PC-3 (cell line): ENCODE measurements at regions not wholly inside any gene's neighbourhood (a gene's known extent, or its start where the extent isn't known, plus 50 kb on each side); places are given as distances from the start of the nearest gene placed in this dataset.
"Not testable (repeated sequence)": the region's sequence is repeated elsewhere in the genome, so short reads cannot be mapped to it uniquely, and the experiment has no call there.

Experiments used
- EZH2 ChIP-seq: fragments of 300-600 bp; sonication (generic); IDR thresholded peaks from one replicate; pipeline ENCODE4 v1.6.1; 2017; ENCODE audit warnings: antibody characterized with exemption, mild to moderate bottlenecking, low read length; ENCODE audit not compliant: unreplicated experiment
- TF ChIP-seq, protein P1 (sequence below): fragments of 300-600 bp; sonication (generic); conservative IDR thresholded peaks from 2 replicates; pipeline ENCODE4 v1.5.1; 2017; ENCODE audit warnings: antibody characterized with exemption, low read depth, mild to moderate bottlenecking, low read length

DNA sequence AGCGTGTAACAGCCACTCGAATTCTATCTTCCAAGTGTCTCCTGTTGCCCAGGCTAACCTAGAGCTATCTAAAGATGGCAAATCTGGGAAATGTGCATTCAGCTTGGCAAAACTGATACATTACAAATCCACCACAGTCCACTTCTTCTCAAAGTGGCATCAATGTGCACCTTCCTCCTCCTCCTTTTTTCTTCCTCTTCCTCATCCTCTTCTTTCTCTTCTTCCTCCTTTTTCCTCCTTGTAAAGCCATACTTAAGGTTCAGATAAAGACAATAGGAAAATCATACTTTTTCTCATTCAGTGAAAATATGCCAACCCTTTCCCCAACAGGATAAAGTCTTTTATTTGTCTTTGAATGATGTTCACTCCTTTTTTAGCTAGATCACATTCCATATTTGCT, 79.2 kb downstream of the PPIAL4G start:
- TF ChIP-seq, protein P1, sequence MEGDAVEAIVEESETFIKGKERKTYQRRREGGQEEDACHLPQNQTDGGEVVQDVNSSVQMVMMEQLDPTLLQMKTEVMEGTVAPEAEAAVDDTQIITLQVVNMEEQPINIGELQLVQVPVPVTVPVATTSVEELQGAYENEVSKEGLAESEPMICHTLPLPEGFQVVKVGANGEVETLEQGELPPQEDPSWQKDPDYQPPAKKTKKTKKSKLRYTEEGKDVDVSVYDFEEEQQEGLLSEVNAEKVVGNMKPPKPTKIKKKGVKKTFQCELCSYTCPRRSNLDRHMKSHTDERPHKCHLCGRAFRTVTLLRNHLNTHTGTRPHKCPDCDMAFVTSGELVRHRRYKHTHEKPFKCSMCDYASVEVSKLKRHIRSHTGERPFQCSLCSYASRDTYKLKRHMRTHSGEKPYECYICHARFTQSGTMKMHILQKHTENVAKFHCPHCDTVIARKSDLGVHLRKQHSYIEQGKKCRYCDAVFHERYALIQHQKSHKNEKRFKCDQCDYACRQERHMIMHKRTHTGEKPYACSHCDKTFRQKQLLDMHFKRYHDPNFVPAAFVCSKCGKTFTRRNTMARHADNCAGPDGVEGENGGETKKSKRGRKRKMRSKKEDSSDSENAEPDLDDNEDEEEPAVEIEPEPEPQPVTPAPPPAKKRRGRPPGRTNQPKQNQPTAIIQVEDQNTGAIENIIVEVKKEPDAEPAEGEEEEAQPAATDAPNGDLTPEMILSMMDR = not testable (repeated sequence)
- TF ChIP-seq EZH2 = not testable (repeated sequence)
